ENCODE measurements at regions not wholly inside any gene's neighbourhood (a gene's known extent, or its start where the extent isn't known, plus 50 kb on each side); places are given as distances from the start of the nearest gene placed in this dataset.

- Histone ChIP-seq H3K4me2 (ENCODE audit: insufficient read depth, low read length) (no peak overlapping the region), H2AFZ (ENCODE audit: low read depth, low read length) (no peak overlapping the region), H3K4me3 (replicated peaks in 1 of 3; ENCODE audit: insufficient read depth in 1 of 3, low read depth in 1 of 3, low read length in 3 of 3) (no peak overlapping the region), H3K4me1 (ENCODE audit: control insufficient read depth, extremely low read depth, insufficient read depth, low read length) (no peaks in the 10 kb centered on the region), H3K27me3 (ENCODE audit: control insufficient read depth in 2 of 2, insufficient read depth in 2 of 2, low read length in 2 of 2) (no peaks in the 10 kb centered on the region), H3K79me2 (ENCODE audit: control insufficient read depth, insufficient read depth, low read length) (no peaks in the 10 kb centered on the region), H3K9me3 (replicated peaks; ENCODE audit: control insufficient read depth, insufficient read depth, low read length) (no peaks in the 10 kb centered on the region), H4K20me1 (replicated peaks; ENCODE audit: control insufficient read depth, extremely low read depth, insufficient read depth, low read length) (no peaks in the 10 kb centered on the region), H3K9me1 (replicated peaks; ENCODE audit: control insufficient read depth, extremely low read depth, insufficient read depth, low read length) (no peaks in the 10 kb centered on the region), H3K9ac (replicated peaks; ENCODE audit: extremely low read depth, insufficient read depth, low read length) (no peak overlapping the region), H3K36me3 (ENCODE audit: control insufficient read depth in 2 of 2, extremely low read depth in 1 of 2, insufficient read depth in 2 of 2, low read length in 2 of 2) (no peaks in the 10 kb centered on the region), H3K27ac (ENCODE audit: insufficient read depth, low read depth, low read length) (no peak overlapping the region)
- POLR2A ChIA-PET = no interaction called here
- dilution Hi-C loops (cut with MboI; ENCODE audit: extremely low pct_ligation_motif_present, low sequenced_read_pairs) = no loop called here
- TF ChIP-seq EZH2 (IDR thresholded peaks at IDR 0.05; ENCODE audit: borderline replicate concordance, low read depth, low read length, severe bottlenecking) (no peak), POLR2AphosphoS5 (IDR thresholded peaks at IDR 0.05; ENCODE audit: insufficient read depth, low read depth, low read length) (no peak), FOS (IDR thresholded peaks at IDR 0.05; ENCODE audit: borderline replicate concordance, insufficient read depth, low read length) (no peak), POLR2A (IDR thresholded peaks at IDR 0.05; ENCODE audit: low read depth, low read length) (no peak), MYC (IDR thresholded peaks at IDR 0.05; ENCODE audit: low read depth, low read length) (no peak), GATA2 (IDR thresholded peaks at IDR 0.05; ENCODE audit: insufficient read depth, insufficient read length, low read depth, low read length) (no peak), JUN (IDR thresholded peaks at IDR 0.05; ENCODE audit: borderline replicate concordance, insufficient read depth, insufficient read length, low read depth) (no peak), MAX (IDR thresholded peaks at IDR 0.05; ENCODE audit: insufficient read depth, insufficient read length) (no peak)
- TF ChIP-seq, protein P1, sequence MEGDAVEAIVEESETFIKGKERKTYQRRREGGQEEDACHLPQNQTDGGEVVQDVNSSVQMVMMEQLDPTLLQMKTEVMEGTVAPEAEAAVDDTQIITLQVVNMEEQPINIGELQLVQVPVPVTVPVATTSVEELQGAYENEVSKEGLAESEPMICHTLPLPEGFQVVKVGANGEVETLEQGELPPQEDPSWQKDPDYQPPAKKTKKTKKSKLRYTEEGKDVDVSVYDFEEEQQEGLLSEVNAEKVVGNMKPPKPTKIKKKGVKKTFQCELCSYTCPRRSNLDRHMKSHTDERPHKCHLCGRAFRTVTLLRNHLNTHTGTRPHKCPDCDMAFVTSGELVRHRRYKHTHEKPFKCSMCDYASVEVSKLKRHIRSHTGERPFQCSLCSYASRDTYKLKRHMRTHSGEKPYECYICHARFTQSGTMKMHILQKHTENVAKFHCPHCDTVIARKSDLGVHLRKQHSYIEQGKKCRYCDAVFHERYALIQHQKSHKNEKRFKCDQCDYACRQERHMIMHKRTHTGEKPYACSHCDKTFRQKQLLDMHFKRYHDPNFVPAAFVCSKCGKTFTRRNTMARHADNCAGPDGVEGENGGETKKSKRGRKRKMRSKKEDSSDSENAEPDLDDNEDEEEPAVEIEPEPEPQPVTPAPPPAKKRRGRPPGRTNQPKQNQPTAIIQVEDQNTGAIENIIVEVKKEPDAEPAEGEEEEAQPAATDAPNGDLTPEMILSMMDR (IDR thresholded peaks at IDR 0.05; ENCODE audit: extremely low read depth in 1 of 2, insufficient read depth in 1 of 2, low read depth in 1 of 2, low read length in 2 of 2) = no peak
- CTCF ChIA-PET = interaction anchor here (1.0 to 1.8 kb wide), 3 partner anchors 14 to 315 kb away, joined by 3 to 4 read pairs (median 4); no protein-coding TSS in a partner anchor
- FAIRE-seq (no peak), DNase-seq (ENCODE audit: low read depth, low spot score) (peak; percentile 63)
- no TSS peak for BruUV-seq (replicated peaks)
- intact Hi-C loops (cut with micrococcal nuclease) = no loop called here
Measured at GRCh38 chr4:41346306-41347061, 89.8 kb downstream of the UCHL1 start.

All from endothelial cell of umbilical vein (primary cell).